H9 (cell line): ENCODE measurements at regions not wholly inside any gene's neighbourhood (a gene's known extent, or its start where the extent isn't known, plus 50 kb on each side); places are given as distances from the start of the nearest gene placed in this dataset.

Source experiments
- DNase-seq: peaks from one replicate; pipeline ENCODE4 v3.0.0-alpha.2; 2017
- H2AFZ ChIP-seq: one replicate; pipeline ENCODE4 v1.6.1; 2013; ENCODE audit warnings: mild to moderate bottlenecking, low read length, control low read depth, moderate library complexity
- H2AK5ac ChIP-seq: 2 replicates; pipeline ENCODE4 v1.6.1; 2013; ENCODE audit warnings: low read length, control low read depth, mixed read lengths; ENCODE audit not compliant: insufficient read length
- H2BK120ac ChIP-seq: one replicate; pipeline ENCODE4 v1.6.1; 2013; ENCODE audit warnings: low read depth, mild to moderate bottlenecking, low read length, control low read depth, inconsistent platforms; ENCODE audit not compliant: poor library complexity, severe bottlenecking
- H2BK12ac ChIP-seq: 2 replicates; pipeline ENCODE4 v1.6.1; 2013; ENCODE audit warnings: low read length, control low read depth, mixed read lengths, low read depth; ENCODE audit not compliant: insufficient read length
- H2BK15ac ChIP-seq: 2 replicates; pipeline ENCODE4 v1.6.1; 2013; ENCODE audit warnings: low read depth, low read length, control low read depth
- H2BK20ac ChIP-seq: one replicate; pipeline ENCODE4 v1.6.1; 2013; ENCODE audit warnings: low read depth, mild to moderate bottlenecking, low read length, control low read depth, inconsistent platforms; ENCODE audit not compliant: poor library complexity, severe bottlenecking
- H2BK5ac ChIP-seq: 2 replicates; pipeline ENCODE4 v1.6.1; 2013; ENCODE audit warnings: low read length, control low read depth, mixed read lengths; ENCODE audit not compliant: insufficient read length
- H3K14ac ChIP-seq: 2 replicates; pipeline ENCODE4 v1.6.1; 2013; ENCODE audit warnings: low read length, control low read depth; ENCODE audit not compliant: insufficient read depth
- H3K18ac ChIP-seq: 2 replicates; pipeline ENCODE4 v1.6.1; 2013; ENCODE audit warnings: low read depth, mild to moderate bottlenecking, mixed read lengths, low read length, control low read depth; ENCODE audit not compliant: insufficient read length
- H3K23ac ChIP-seq: 2 replicates; pipeline ENCODE4 v1.6.1; 2013; ENCODE audit warnings: low read length, control low read depth, mixed read lengths, low read depth; ENCODE audit not compliant: insufficient read length
- H3K23me2 ChIP-seq: 2 replicates; pipeline ENCODE4 v1.6.1; 2013; ENCODE audit warnings: low read depth, mild to moderate bottlenecking, mixed read lengths, low read length, control low read depth; ENCODE audit not compliant: insufficient read length, poor library complexity, severe bottlenecking
- H3K27ac ChIP-seq: 2 replicates; pipeline ENCODE4 v1.5.1; 2013; ENCODE audit warnings: low read length, control low read depth, mixed read lengths, low read depth; ENCODE audit not compliant: insufficient read length
- H3K27me3 ChIP-seq: 2 replicates; pipeline ENCODE4 v1.6.1; 2013; ENCODE audit warnings: low read length, control low read depth, inconsistent platforms; ENCODE audit not compliant: insufficient read depth
- H3K4ac ChIP-seq: 2 replicates; pipeline ENCODE4 v1.6.1; 2013; ENCODE audit warnings: low read depth, mild to moderate bottlenecking, control low read depth, inconsistent platforms, low read length, moderate library complexity
- H3K4me1 ChIP-seq: 2 replicates; pipeline ENCODE4 v1.6.1; 2013; ENCODE audit warnings: low read length, control low read depth, inconsistent platforms; ENCODE audit not compliant: insufficient read depth
- H3K4me2 ChIP-seq: 2 replicates; pipeline ENCODE4 v1.6.1; 2013; ENCODE audit warnings: low read length, control low read depth, mixed read lengths; ENCODE audit not compliant: insufficient read length, insufficient read depth
- H3K56ac ChIP-seq: 2 replicates; pipeline ENCODE4 v1.6.1; 2013; ENCODE audit warnings: low read depth, mild to moderate bottlenecking, mixed read lengths, low read length, control low read depth; ENCODE audit not compliant: insufficient read length
- H3K79me1 ChIP-seq: 2 replicates; pipeline ENCODE4 v1.6.1; 2013; ENCODE audit warnings: low read depth, mild to moderate bottlenecking, moderate library complexity, low read length, control low read depth, inconsistent platforms; ENCODE audit not compliant: insufficient read depth, poor library complexity, severe bottlenecking
- H3K79me2 ChIP-seq: 2 replicates; pipeline ENCODE4 v1.6.1; 2013; ENCODE audit warnings: low read length, control low read depth, inconsistent platforms; ENCODE audit not compliant: insufficient read depth
- H3K9ac ChIP-seq: 2 replicates; pipeline ENCODE4 v1.6.1; 2013; ENCODE audit warnings: low read length, control low read depth, mixed read lengths; ENCODE audit not compliant: insufficient read length; ENCODE audit errors: extremely low read depth
- H3K9me3 ChIP-seq: one replicate; pipeline ENCODE4 v1.6.1; 2013; ENCODE audit warnings: low read depth, low read length, inconsistent platforms; ENCODE audit not compliant: control insufficient read depth
- H3T11ph ChIP-seq: one replicate; pipeline ENCODE4 v1.6.1; 2013; ENCODE audit warnings: mild to moderate bottlenecking, low read length, control low read depth, inconsistent platforms
- H4K20me1 ChIP-seq: one replicate; pipeline ENCODE4 v1.6.1; 2013; ENCODE audit not compliant: control insufficient read depth, insufficient read length, insufficient read depth
- H4K5ac ChIP-seq: 2 replicates; pipeline ENCODE4 v1.6.1; 2013; ENCODE audit warnings: low read depth, mild to moderate bottlenecking, mixed read lengths, low read length, control low read depth; ENCODE audit not compliant: insufficient read length
- H4K8ac ChIP-seq: replicated peaks from 2 replicates; pipeline ENCODE4 v1.6.1; 2013; ENCODE audit warnings: low read length, control low read depth, mixed read lengths, low read depth; ENCODE audit not compliant: insufficient read length
- H4K91ac ChIP-seq: 2 replicates; pipeline ENCODE4 v1.6.1; 2013; ENCODE audit warnings: low read depth, mild to moderate bottlenecking, moderate library complexity, mixed read lengths, low read length, control low read depth; ENCODE audit not compliant: insufficient read length
- H3K27ac Mint-ChIP-seq, 3 experiments: 2 replicates in 2 of 3; 3 replicates in 1 of 3; pipeline ENCODE4 v1.8.0; 2020 to 2021; ENCODE audit warnings: mixed read lengths in 3 of 3, mild to moderate bottlenecking in 1 of 3, moderate library complexity in 1 of 3
- H3K27me3 Mint-ChIP-seq: 2 replicates; pipeline ENCODE4 v1.8.0; 2021; ENCODE audit warnings: low read depth, mild to moderate bottlenecking, moderate library complexity, mixed read lengths
- H3K36me3 Mint-ChIP-seq, 3 experiments: 2 replicates in 2 of 3; 3 replicates in 1 of 3; pipeline ENCODE4 v1.8.0; 2020 to 2021; ENCODE audit warnings: low read depth in 3 of 3, mixed read lengths in 3 of 3; ENCODE audit not compliant: insufficient read depth in 1 of 3
- H3K4me1 Mint-ChIP-seq, 2 experiments: 2 replicates each; pipeline ENCODE4 v1.8.0; 2020; ENCODE audit warnings: mixed read lengths in 2 of 2
- H3K4me3 Mint-ChIP-seq, 2 experiments: 2 replicates in 1 of 2; 3 replicates in 1 of 2; pipeline ENCODE4 v1.8.0; 2020 to 2021; ENCODE audit warnings: mild to moderate bottlenecking in 2 of 2, mixed read lengths in 2 of 2, moderate library complexity in 1 of 2
- H3K9me3 Mint-ChIP-seq, 2 experiments: 2 replicates in 1 of 2; 3 replicates in 1 of 2; pipeline ENCODE4 v1.8.0; 2020; ENCODE audit warnings: mild to moderate bottlenecking in 2 of 2, mixed read lengths in 2 of 2, moderate library complexity in 1 of 2
- WGBS: extraction: QIAGEN DNeasy Blood & Tissue Kit; methylation state at CpG from one replicate; pipeline ENCODE4 v1.1.7; 2013; ENCODE audit warnings: missing lambda C conversion rate, low lambda C conversion rate, mixed read lengths; ENCODE audit not compliant: insufficient read length; ENCODE audit errors: extremely low coverage; 5-methylcytosine and 5-hydroxymethylcytosine counted together
- TF ChIP-seq, protein P1 (sequence below): fragments of 200-600 bp; sonication (generic); conservative IDR thresholded peaks from 3 replicates; pipeline ENCODE4 v1.8.0; 2021; ENCODE audit warnings: antibody characterized with exemption, mild to moderate bottlenecking

DNA sequence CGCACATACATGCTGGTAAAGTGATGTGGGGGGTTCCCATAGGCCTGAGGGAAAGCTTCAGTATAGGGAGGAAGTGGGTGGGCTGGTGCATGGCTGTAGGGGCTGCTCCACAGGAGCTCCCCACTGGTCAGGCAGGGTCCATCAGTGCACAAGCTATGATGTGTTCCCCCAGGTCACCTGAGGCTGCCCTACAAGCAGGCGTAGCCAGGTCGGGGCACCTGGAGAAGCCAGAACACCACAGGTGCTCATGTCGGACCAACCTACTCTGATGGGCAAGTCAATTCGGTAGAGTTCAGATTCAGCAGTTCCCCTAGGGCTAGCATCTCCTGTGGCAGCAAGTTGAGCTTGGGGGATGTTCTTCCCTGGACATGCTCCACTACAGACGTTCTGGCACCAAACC, 103.3 kb upstream of the EPHA5 start:
- Histone ChIP-seq H3K27me3 (no peaks in the 10 kb centered on the region), H3K14ac (no peak overlapping the region), H3K23me2 (no peaks in the 10 kb centered on the region), H4K8ac (no peak overlapping the region), H3K9ac (no peak overlapping the region), H2BK12ac (no peak overlapping the region), H4K5ac (no peak overlapping the region), H4K91ac (no peak overlapping the region), H2AFZ (no peak overlapping the region), H2BK5ac (no peak overlapping the region), H3K4me2 (no peak overlapping the region), H3T11ph (no peak overlapping the region), H3K79me1 (no peaks in the 10 kb centered on the region), H2BK20ac (no peak overlapping the region), H2BK120ac (no peak overlapping the region), H3K4me1 (no peaks in the 10 kb centered on the region), H3K56ac (no peak overlapping the region), H2BK15ac (no peak overlapping the region), H3K4ac (no peak overlapping the region), H4K20me1 (no peaks in the 10 kb centered on the region), H3K79me2 (no peaks in the 10 kb centered on the region), H3K27ac (no peak overlapping the region), H3K9me3 (no peaks in the 10 kb centered on the region), H3K23ac (no peak overlapping the region), H2AK5ac (no peak overlapping the region), H3K18ac (no peak overlapping the region)
- H3K4me1 Mint-ChIP-seq = no peaks in the 10 kb centered on the region
- WGBS = no CpG with 5 or more reads among the region's 6 CpGs
- TF ChIP-seq, protein P1, sequence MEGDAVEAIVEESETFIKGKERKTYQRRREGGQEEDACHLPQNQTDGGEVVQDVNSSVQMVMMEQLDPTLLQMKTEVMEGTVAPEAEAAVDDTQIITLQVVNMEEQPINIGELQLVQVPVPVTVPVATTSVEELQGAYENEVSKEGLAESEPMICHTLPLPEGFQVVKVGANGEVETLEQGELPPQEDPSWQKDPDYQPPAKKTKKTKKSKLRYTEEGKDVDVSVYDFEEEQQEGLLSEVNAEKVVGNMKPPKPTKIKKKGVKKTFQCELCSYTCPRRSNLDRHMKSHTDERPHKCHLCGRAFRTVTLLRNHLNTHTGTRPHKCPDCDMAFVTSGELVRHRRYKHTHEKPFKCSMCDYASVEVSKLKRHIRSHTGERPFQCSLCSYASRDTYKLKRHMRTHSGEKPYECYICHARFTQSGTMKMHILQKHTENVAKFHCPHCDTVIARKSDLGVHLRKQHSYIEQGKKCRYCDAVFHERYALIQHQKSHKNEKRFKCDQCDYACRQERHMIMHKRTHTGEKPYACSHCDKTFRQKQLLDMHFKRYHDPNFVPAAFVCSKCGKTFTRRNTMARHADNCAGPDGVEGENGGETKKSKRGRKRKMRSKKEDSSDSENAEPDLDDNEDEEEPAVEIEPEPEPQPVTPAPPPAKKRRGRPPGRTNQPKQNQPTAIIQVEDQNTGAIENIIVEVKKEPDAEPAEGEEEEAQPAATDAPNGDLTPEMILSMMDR = no peak
- H3K36me3 Mint-ChIP-seq = peaks cover 32 to 61% (median 52%) of the 10 kb centered on the region in 3 experiments
- peaks cover 45 to 66% of the 10 kb centered on the region in 2 experiments for H3K9me3 Mint-ChIP-seq
- no peak for DNase-seq
- H3K27ac Mint-ChIP-seq = no peak overlapping the region
- H3K27me3 Mint-ChIP-seq = no peaks in the 10 kb centered on the region
- H3K4me3 Mint-ChIP-seq = no peak overlapping the region
